IMR-90 (cell line): ENCODE measurements at regions not wholly inside any gene's neighbourhood (a gene's known extent, or its start where the extent isn't known, plus 50 kb on each side); places are given as distances from the start of the nearest gene placed in this dataset.

Experiments
- ATAC-seq: fragments of 200-7000 bp; cut with Tn5 transposase; 2 replicates; pipeline ENCODE4 v1.9.1; 2020; ENCODE audit warnings: low read depth, mild to moderate bottlenecking, moderate library complexity
- BruUV-seq: library from RNA; stranded (reverse); fragments of 400-500 nt; replicated peaks from 2 replicates; lab custom pipeline; 2021; lab: Mats Ljungman, UMichigan
- CTCF ChIA-PET: fragments of 300-600 bp; formaldehyde crosslinking; extraction: SDS; loops from one replicate; lab custom pipeline; 2021; ENCODE audit warnings: antibody characterized with exemption; lab: Yijun Ruan, JAX
- POLR2A ChIA-PET: fragments of 300-600 bp; sonication (Branson Sonifier 250); formaldehyde crosslinking; loops from one replicate; lab custom pipeline; 2022; ENCODE audit warnings: antibody characterized with exemption; ENCODE audit not compliant: unreplicated experiment; lab: Charles Lee
- DNase-seq: peaks from one replicate; pipeline ENCODE4 v3.0.0; 2013
- H2AFZ ChIP-seq: replicated peaks from 2 replicates; pipeline ENCODE3; 2013; ENCODE audit warnings: low read length, mild to moderate bottlenecking; ENCODE audit not compliant: poor library complexity
- H2AK5ac ChIP-seq: 2 replicates; pipeline ENCODE4 v1.6.1; 2013; ENCODE audit warnings: low read depth, low read length, inconsistent platforms
- H2AK9ac ChIP-seq: replicated peaks from 2 replicates; pipeline ENCODE3; 2013; ENCODE audit warnings: mild to moderate bottlenecking, low read depth, low read length, moderate library complexity; ENCODE audit not compliant: poor library complexity
- H2BK120ac ChIP-seq: 2 replicates; pipeline ENCODE4 v1.6.1; 2013; ENCODE audit warnings: low read depth, low read length, inconsistent platforms
- H2BK15ac ChIP-seq: 3 replicates; pipeline ENCODE4 v1.6.1; 2013; ENCODE audit warnings: low read depth, low read length, inconsistent platforms
- H2BK20ac ChIP-seq: 2 replicates; pipeline ENCODE4 v1.6.1; 2013; ENCODE audit warnings: low read depth, mild to moderate bottlenecking, inconsistent platforms, low read length, moderate library complexity
- H2BK5ac ChIP-seq: 2 replicates; pipeline ENCODE4 v1.6.1; 2013; ENCODE audit warnings: mild to moderate bottlenecking, low read depth, low read length, inconsistent platforms; ENCODE audit not compliant: poor library complexity, severe bottlenecking
- H3K14ac ChIP-seq: replicated peaks from 2 replicates; pipeline ENCODE4 v1.6.1; 2013; ENCODE audit warnings: low read depth, low read length, inconsistent platforms
- H3K18ac ChIP-seq: 2 replicates; pipeline ENCODE4 v1.6.1; 2013; ENCODE audit warnings: low read depth, low read length, control low read depth
- H3K23ac ChIP-seq: 2 replicates; pipeline ENCODE4 v1.6.1; 2013; ENCODE audit warnings: low read depth, low read length, inconsistent platforms
- H3K27ac ChIP-seq: 2 replicates; pipeline ENCODE4 v1.5.1; 2013; ENCODE audit warnings: mild to moderate bottlenecking, control low read depth, low read length; ENCODE audit not compliant: insufficient read depth
- H3K27me3 ChIP-seq: 2 replicates; pipeline ENCODE4 v1.6.1; 2013; ENCODE audit warnings: low read length; ENCODE audit not compliant: control insufficient read depth, insufficient read depth
- H3K36me3 ChIP-seq: 2 replicates; pipeline ENCODE4 v1.6.1; 2013; ENCODE audit warnings: low read length, mixed read lengths; ENCODE audit not compliant: control insufficient read depth, insufficient read depth
- H3K4ac ChIP-seq: 2 replicates; pipeline ENCODE4 v1.6.1; 2013; ENCODE audit warnings: low read depth, low read length, inconsistent platforms
- H3K4me1 ChIP-seq: 2 replicates; pipeline ENCODE4 v1.6.1; 2013; ENCODE audit warnings: low read length, mixed read lengths; ENCODE audit not compliant: control insufficient read depth, insufficient read depth
- H3K4me2 ChIP-seq: 2 replicates; pipeline ENCODE4 v1.6.1; 2013; ENCODE audit warnings: low read depth, mild to moderate bottlenecking, control low read depth, low read length, moderate library complexity
- H3K4me3 ChIP-seq: 2 replicates; pipeline ENCODE4 v1.5.1; 2013; ENCODE audit warnings: low read depth, mild to moderate bottlenecking, control low read depth, low read length, moderate library complexity; ENCODE audit not compliant: insufficient read depth
- H3K56ac ChIP-seq: 2 replicates; pipeline ENCODE4 v1.6.1; 2013; ENCODE audit warnings: low read length, inconsistent platforms; ENCODE audit not compliant: insufficient read depth; ENCODE audit errors: extremely low read depth
- H3K79me1 ChIP-seq, 2 experiments: 2 replicates each; pipeline ENCODE4 v1.6.1; 2013; ENCODE audit warnings: low read length in 2 of 2, inconsistent platforms in 1 of 2, low read depth in 1 of 2
- H3K9ac ChIP-seq: 2 replicates; pipeline ENCODE4 v1.6.1; 2013; ENCODE audit warnings: low read depth, low read length, control low read depth
- H3K9me1 ChIP-seq: 2 replicates; pipeline ENCODE4 v1.6.1; 2013; ENCODE audit warnings: low read length, inconsistent platforms; ENCODE audit not compliant: insufficient read depth
- H3K9me3 ChIP-seq: 2 replicates; pipeline ENCODE4 v1.6.1; 2013; ENCODE audit warnings: low read length; ENCODE audit not compliant: control insufficient read depth, insufficient read depth
- H4K20me1 ChIP-seq: 2 replicates; pipeline ENCODE4 v1.6.1; 2013; ENCODE audit warnings: low read length, inconsistent platforms; ENCODE audit not compliant: insufficient read depth
- H4K5ac ChIP-seq: 2 replicates; pipeline ENCODE4 v1.6.1; 2013; ENCODE audit warnings: mild to moderate bottlenecking, low read depth, low read length, control low read depth
- H4K8ac ChIP-seq, 2 experiments: 2 replicates each; pipeline ENCODE4 v1.6.1; 2013; ENCODE audit warnings: low read depth in 2 of 2, low read length in 2 of 2, control low read depth in 1 of 2, inconsistent platforms in 1 of 2
- H4K91ac ChIP-seq: 2 replicates; pipeline ENCODE4 v1.6.1; 2013; ENCODE audit warnings: low read depth, low read length, inconsistent platforms; ENCODE audit not compliant: insufficient read depth
- BHLHE40 ChIP-seq: fragments of 150-350 bp; IDR thresholded peaks from 2 replicates; pipeline ENCODE4 v1.6.1; 2016; ENCODE audit warnings: mild to moderate bottlenecking, low read depth, low read length
- CEBPB ChIP-seq: IDR thresholded peaks from 2 replicates; pipeline ENCODE4 v1.6.1; 2012; ENCODE audit warnings: low read depth, low read length, improper control_type of control experiment
- CHD1 ChIP-seq: IDR thresholded peaks from 2 replicates; pipeline ENCODE4 v1.6.1; 2012; ENCODE audit warnings: low read depth, low read length, improper control_type of control experiment
- CTCF ChIP-seq: conservative IDR thresholded peaks from 2 replicates; pipeline ENCODE4 v1.5.1; 2012; ENCODE audit warnings: mild to moderate bottlenecking, low read depth, low read length, improper control_type of control experiment
- FOS ChIP-seq: fragments of 150-350 bp; IDR thresholded peaks from 2 replicates; pipeline ENCODE4 v1.6.1; 2016; ENCODE audit warnings: low read depth, low read length
- MAFK ChIP-seq: IDR thresholded peaks from 2 replicates; pipeline ENCODE4 v1.6.1; 2012; ENCODE audit warnings: low read depth, low read length, improper control_type of control experiment
- MAZ ChIP-seq: IDR thresholded peaks from 2 replicates; pipeline ENCODE4 v1.6.1; 2012; ENCODE audit warnings: low read depth, mild to moderate bottlenecking, low read length, improper control_type of control experiment, moderate library complexity, borderline replicate concordance
- MXI1 ChIP-seq: IDR thresholded peaks from 2 replicates; pipeline ENCODE4 v1.6.1; 2012; ENCODE audit warnings: low read depth, mild to moderate bottlenecking, low read length, moderate library complexity, borderline replicate concordance
- NFE2L2 ChIP-seq: fragments of 150-350 bp; IDR thresholded peaks from 2 replicates; pipeline ENCODE4 v1.6.1; 2016; ENCODE audit warnings: low read depth, mild to moderate bottlenecking, low read length
- POLR2A ChIP-seq: IDR thresholded peaks from 2 replicates; pipeline ENCODE4 v1.6.1; 2012; ENCODE audit warnings: mild to moderate bottlenecking, low read depth, low read length
- RAD21 ChIP-seq: IDR thresholded peaks from 2 replicates; pipeline ENCODE4 v1.6.1; 2012; ENCODE audit warnings: low read length, improper control_type of control experiment
- RFX5 ChIP-seq: IDR thresholded peaks from 2 replicates; pipeline ENCODE4 v1.8.0; 2012; ENCODE audit warnings: low read depth, mild to moderate bottlenecking, low read length, moderate library complexity
- SMC3 ChIP-seq: fragments of 150-350 bp; IDR thresholded peaks from 2 replicates; pipeline ENCODE4 v1.6.1; 2016; ENCODE audit warnings: low read depth, mild to moderate bottlenecking, antibody characterized with exemption, low read length, moderate library complexity
- USF2 ChIP-seq: fragments of 150-350 bp; IDR thresholded peaks from 2 replicates; pipeline ENCODE4 v1.6.1; 2017; ENCODE audit warnings: mild to moderate bottlenecking, antibody characterized with exemption, low read length, low read depth
- WGBS, 2 experiments: methylation state at CpG; one replicate each; pipeline versions ENCODE4 v1.1.5 to v1.1.7; 2013; ENCODE audit warnings: missing lambda C conversion rate in 2 of 2; ENCODE audit not compliant: insufficient read length in 1 of 2; ENCODE audit errors: extremely low coverage in 2 of 2; 5-methylcytosine and 5-hydroxymethylcytosine counted together
- dilution Hi-C: fragments of 300-500 bp; cut with HindIII; formaldehyde crosslinking; loops from one replicate; pipeline ENCODE4 v1.14.3; 2018; ENCODE audit warnings: low sequenced_read_pairs; ENCODE audit not compliant: unreplicated experiment
- in situ Hi-C: fragments of 300-500 bp; cut with MboI; formaldehyde crosslinking; loops from 3 replicates; pipeline ENCODE4 v1.14.3; 2019; ENCODE audit warnings: low sequenced_read_pairs, inconsistent platforms, mixed read lengths
- intact Hi-C: fragments of 100-400 bp; cut with micrococcal nuclease; formaldehyde crosslinking; loops from 2 replicates; pipeline ENCODE4 v1.10.0; 2022
- TF ChIP-seq, protein P1 (sequence below): fragments of 150-350 bp; IDR thresholded peaks from 2 replicates; pipeline ENCODE4 v1.6.1; 2016; ENCODE audit warnings: low read depth, mild to moderate bottlenecking, low read length, moderate library complexity, borderline replicate concordance

- H4K91ac ChIP-seq: no peak overlapping the region
- H4K20me1 ChIP-seq: no peaks in the 10 kb centered on the region
- in situ Hi-C loops (no loop called here), dilution Hi-C loops (no loop called here), intact Hi-C loops (no loop called here)
- no peak overlapping the region for H4K8ac ChIP-seq
- H2AK5ac ChIP-seq: 0 out of 2 replicates have a peak overlapping the region, but pooled peaks have one; percentile 13
- 0% methylated on average over 1 of the region's 5 CpGs; no CpG with 5 or more reads in 1 of the 2 experiments for WGBS, 2 experiments
- H3K9ac ChIP-seq: no peak overlapping the region
- H3K36me3 ChIP-seq: no peaks in the 10 kb centered on the region
- no peak for ATAC-seq
- no peak overlapping the region for H3K27ac ChIP-seq
- H2AFZ ChIP-seq: peak overlapping the region; percentile 32
- H2BK5ac ChIP-seq: no peak overlapping the region
- no peak overlapping the region for H3K4me2 ChIP-seq
- no peak overlapping the region for H2BK15ac ChIP-seq
- no peak overlapping the region for H4K5ac ChIP-seq
- H3K14ac ChIP-seq: no peak overlapping the region; the same call in 1 of the 2 replicates
- H3K23ac ChIP-seq: no peak overlapping the region
- no peak overlapping the region for H2AK9ac ChIP-seq
- H3K4me1 ChIP-seq: no peaks in the 10 kb centered on the region
- BruUV-seq: no TSS peak
- H3K4ac ChIP-seq: no peak overlapping the region
- H3K79me1 ChIP-seq: no peaks in the 10 kb centered on the region
- no peak overlapping the region for H3K18ac ChIP-seq
- ChIA-PET POLR2A (no interaction called here), CTCF (no interaction called here)
- H3K56ac ChIP-seq: no peak overlapping the region
- H3K9me3 ChIP-seq: peaks cover 5% of the 10 kb centered on the region; the same call in 1 of the 2 replicates
- no peak for DNase-seq
- H3K9me1 ChIP-seq: no peaks in the 10 kb centered on the region
- H2BK120ac ChIP-seq: no peak overlapping the region
- H3K27me3 ChIP-seq: no peaks in the 10 kb centered on the region; the same call in 1 of the 2 replicates
- H2BK20ac ChIP-seq: no peak overlapping the region
- no peak overlapping the region for H3K4me3 ChIP-seq
- TF ChIP-seq CEBPB (no peak), MXI1 (no peak), FOS (no peak), NFE2L2 (no peak), BHLHE40 (no peak), MAFK (no peak), RFX5 (no peak), MAZ (no peak), CHD1 (no peak), USF2 (no peak), SMC3 (no peak), POLR2A (no peak), RAD21 (no peak), CTCF (no peak)
- TF ChIP-seq, protein P1, sequence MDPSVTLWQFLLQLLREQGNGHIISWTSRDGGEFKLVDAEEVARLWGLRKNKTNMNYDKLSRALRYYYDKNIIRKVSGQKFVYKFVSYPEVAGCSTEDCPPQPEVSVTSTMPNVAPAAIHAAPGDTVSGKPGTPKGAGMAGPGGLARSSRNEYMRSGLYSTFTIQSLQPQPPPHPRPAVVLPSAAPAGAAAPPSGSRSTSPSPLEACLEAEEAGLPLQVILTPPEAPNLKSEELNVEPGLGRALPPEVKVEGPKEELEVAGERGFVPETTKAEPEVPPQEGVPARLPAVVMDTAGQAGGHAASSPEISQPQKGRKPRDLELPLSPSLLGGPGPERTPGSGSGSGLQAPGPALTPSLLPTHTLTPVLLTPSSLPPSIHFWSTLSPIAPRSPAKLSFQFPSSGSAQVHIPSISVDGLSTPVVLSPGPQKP: no peak
These were observed 50.2 kb upstream of the C15orf39 start for GRCh38 chr15:75151214-75152128.
